H1 (cell line): ENCODE measurements at regions not wholly inside any gene's neighbourhood (a gene's known extent, or its start where the extent isn't known, plus 50 kb on each side); places are given as distances from the start of the nearest gene placed in this dataset.

Source experiments
- CTCF ChIA-PET: fragments of 300-600 bp; sonication (Branson Sonifier 250); formaldehyde crosslinking; loops from one replicate; lab custom pipeline; 2021; ENCODE audit not compliant: partially characterized antibody; lab: Charles Lee
- POLR2A ChIA-PET: fragments of 300-600 bp; sonication (Branson Sonifier 250); formaldehyde crosslinking; loops from one replicate; lab custom pipeline; 2021; ENCODE audit warnings: inconsistent platforms; ENCODE audit not compliant: partially characterized antibody; lab: Charles Lee
- DNase-seq, 2 experiments: peaks; one replicate each; pipeline versions ENCODE4 v3.0.0 to v3.0.0-alpha.2; 2010 to 2022; ENCODE audit warnings: low spot score in 2 of 2, low read depth in 1 of 2, mixed read lengths in 1 of 2
- FAIRE-seq: peaks from 2 replicates; lab custom pipeline; 2011; peaks lifted over from hg19 to GRCh38; lab: Jason Lieb, UNC
- H2AFZ ChIP-seq: 2 replicates; pipeline ENCODE4 v1.8.1; 2012; ENCODE audit warnings: low read length, inconsistent platforms
- H2AK5ac ChIP-seq: 2 replicates; pipeline ENCODE4 v1.6.1; 2013; ENCODE audit warnings: low read depth, low read length
- H2BK120ac ChIP-seq: replicated peaks from 2 replicates; pipeline ENCODE3; 2013; ENCODE audit warnings: low read depth, low read length, inconsistent platforms
- H2BK12ac ChIP-seq: 2 replicates; pipeline ENCODE4 v1.6.1; 2013; ENCODE audit warnings: low read depth, low read length
- H2BK15ac ChIP-seq: 2 replicates; pipeline ENCODE4 v1.6.1; 2013; ENCODE audit warnings: low read length
- H2BK20ac ChIP-seq: 2 replicates; pipeline ENCODE4 v1.6.1; 2013; ENCODE audit warnings: low read length
- H2BK5ac ChIP-seq: 2 replicates; pipeline ENCODE4 v1.6.1; 2013; ENCODE audit warnings: low read depth, low read length
- H3K14ac ChIP-seq: 2 replicates; pipeline ENCODE4 v1.6.1; 2013; ENCODE audit warnings: inconsistent platforms; ENCODE audit not compliant: insufficient read length
- H3K18ac ChIP-seq: 2 replicates; pipeline ENCODE4 v1.6.1; 2013; ENCODE audit warnings: low read length; ENCODE audit errors: extremely low read depth
- H3K23ac ChIP-seq: 2 replicates; pipeline ENCODE4 v1.6.1; 2013; ENCODE audit warnings: inconsistent platforms; ENCODE audit not compliant: insufficient read length
- H3K23me2 ChIP-seq: 2 replicates; pipeline ENCODE4 v1.6.1; 2013; ENCODE audit warnings: low read depth, low read length
- H3K27ac ChIP-seq: 2 replicates; pipeline ENCODE4 v1.6.1; 2011; ENCODE audit warnings: low read depth, low read length, inconsistent platforms
- H3K27me3 ChIP-seq, 4 experiments: replicated peaks in 1 of 4; 1 replicate in 1 of 4; 2 replicates in 3 of 4; pipeline versions ENCODE4 v1.6.1 to v1.8.1; 2011 to 2013; ENCODE audit warnings: low read length in 3 of 4, mild to moderate bottlenecking in 3 of 4, inconsistent platforms in 2 of 4, mixed read lengths in 2 of 4, moderate library complexity in 1 of 4; ENCODE audit not compliant: control insufficient read depth in 3 of 4, insufficient read depth in 3 of 4; ENCODE audit errors: extremely low read depth in 1 of 4
- H3K36me3 ChIP-seq, 4 experiments: 2 replicates each; pipeline versions ENCODE4 v1.6.1 to v1.8.1; 2011 to 2013; ENCODE audit warnings: mild to moderate bottlenecking in 4 of 4, low read length in 3 of 4, moderate library complexity in 2 of 4, control low read depth in 1 of 4, inconsistent platforms in 1 of 4; ENCODE audit not compliant: insufficient read depth in 4 of 4, control insufficient read depth in 2 of 4
- H3K4ac ChIP-seq: replicated peaks from 2 replicates; pipeline ENCODE3; 2013; ENCODE audit warnings: low read length, low read depth, mixed read lengths, inconsistent platforms; ENCODE audit not compliant: insufficient read length
- H3K4me1 ChIP-seq, 4 experiments: replicated peaks in 1 of 4; 1 replicate in 1 of 4; 2 replicates in 3 of 4; pipeline versions ENCODE4 v1.6.1 to v1.8.1; 2011 to 2013; ENCODE audit warnings: low read length in 3 of 4, inconsistent platforms in 2 of 4, mixed read lengths in 1 of 4; ENCODE audit not compliant: insufficient read depth in 4 of 4, control insufficient read depth in 3 of 4
- H3K4me2 ChIP-seq, 2 experiments: 2 replicates each; pipeline versions ENCODE4 v1.6.1 to v1.8.1; 2011 to 2013; ENCODE audit warnings: low read depth in 2 of 2, low read length in 2 of 2, control low read depth in 1 of 2, inconsistent platforms in 1 of 2, mild to moderate bottlenecking in 1 of 2; ENCODE audit not compliant: insufficient read depth in 1 of 2
- H3K4me3 ChIP-seq, 4 experiments: fragments of 200-600, 300-600 bp in 1 of 4; sonication (generic), shearing (Covaris generic), sonication (Bioruptor Twin) in 1 of 4; 2 replicates each; pipeline versions ENCODE4 v1.5.1 to v1.8.1; 2011 to 2016; ENCODE audit warnings: low read length in 4 of 4, low read depth in 3 of 4, control low read depth in 2 of 4, inconsistent platforms in 2 of 4, mild to moderate bottlenecking in 2 of 4, mixed read lengths in 1 of 4, moderate library complexity in 1 of 4; ENCODE audit not compliant: insufficient read depth in 2 of 4; ENCODE audit errors: extremely low read depth in 1 of 4
- H3K56ac ChIP-seq: replicated peaks from 2 replicates; pipeline ENCODE3; 2013; ENCODE audit warnings: low read depth, mild to moderate bottlenecking, mixed read lengths, low read length, inconsistent platforms; ENCODE audit not compliant: insufficient read length
- H3K79me1 ChIP-seq: 2 replicates; pipeline ENCODE4 v1.6.1; 2013; ENCODE audit warnings: low read depth, low read length, control low read depth
- H3K79me2 ChIP-seq, 2 experiments: 2 replicates each; pipeline versions ENCODE4 v1.6.1 to v1.8.1; 2012 to 2013; ENCODE audit warnings: low read length in 2 of 2, mild to moderate bottlenecking in 2 of 2, inconsistent platforms in 1 of 2; ENCODE audit not compliant: insufficient read depth in 2 of 2, control insufficient read depth in 1 of 2
- H3K9ac ChIP-seq, 4 experiments: replicated peaks in 1 of 4; 1 replicate in 1 of 4; 2 replicates in 3 of 4; pipeline versions ENCODE4 v1.6.1 to v1.8.1; 2011 to 2013; ENCODE audit warnings: low read depth in 3 of 4, low read length in 3 of 4, control low read depth in 2 of 4, mild to moderate bottlenecking in 2 of 4, moderate library complexity in 2 of 4, inconsistent platforms in 1 of 4; ENCODE audit errors: extremely low read depth in 1 of 4
- H3K9me3 ChIP-seq, 2 experiments: 2 replicates each; pipeline versions ENCODE4 v1.6.1 to v1.8.1; 2012 to 2013; ENCODE audit warnings: mild to moderate bottlenecking in 2 of 2, moderate library complexity in 2 of 2, control low read depth in 1 of 2, inconsistent platforms in 1 of 2, low read depth in 1 of 2, low read length in 1 of 2, mixed read lengths in 1 of 2; ENCODE audit not compliant: insufficient read depth in 2 of 2
- H4K20me1 ChIP-seq, 2 experiments: replicated peaks in 1 of 2; 2 replicates each; pipeline versions ENCODE3 to v1.8.1; 2011 to 2013; ENCODE audit warnings: inconsistent platforms in 2 of 2, low read length in 2 of 2, mild to moderate bottlenecking in 1 of 2; ENCODE audit not compliant: insufficient read depth in 2 of 2, control insufficient read depth in 1 of 2
- H4K5ac ChIP-seq: 2 replicates; pipeline ENCODE4 v1.6.1; 2013; ENCODE audit warnings: low read length, low read depth, mixed read lengths, inconsistent platforms; ENCODE audit not compliant: insufficient read length
- H4K8ac ChIP-seq: 2 replicates; pipeline ENCODE4 v1.8.0; 2013; ENCODE audit warnings: mild to moderate bottlenecking, moderate library complexity, low read length, inconsistent platforms; ENCODE audit not compliant: insufficient read depth; ENCODE audit errors: extremely low read depth
- H4K91ac ChIP-seq: replicated peaks from 2 replicates; pipeline ENCODE3; 2013; ENCODE audit warnings: low read length, mixed read lengths, inconsistent platforms; ENCODE audit not compliant: insufficient read length
- BRCA1 ChIP-seq: IDR thresholded peaks from 2 replicates; pipeline ENCODE4 v1.6.1; 2012; ENCODE audit warnings: low read depth, low read length, improper control_type of control experiment
- CREB1 ChIP-seq: IDR thresholded peaks from 2 replicates; pipeline ENCODE4 v1.6.1; 2012; ENCODE audit warnings: inconsistent platforms
- CTCF ChIP-seq, 3 experiments: IDR thresholded peaks; 1 replicate in 2 of 3; 2 replicates in 1 of 3; pipeline versions ENCODE4 v1.5.1 to v1.6.1; 2011; ENCODE audit warnings: low read length in 3 of 3, mild to moderate bottlenecking in 3 of 3, inconsistent platforms in 2 of 3, low read depth in 1 of 3, moderate library complexity in 1 of 3; ENCODE audit not compliant: insufficient read depth in 1 of 3; ENCODE audit errors: control extremely low read depth in 1 of 3
- EP300 ChIP-seq, 2 experiments: IDR thresholded peaks; 1 replicate in 1 of 2; 2 replicates in 1 of 2; pipeline ENCODE4 v1.6.1; 2011 to 2012; ENCODE audit warnings: low read depth in 2 of 2, low read length in 2 of 2, mild to moderate bottlenecking in 2 of 2, borderline replicate concordance in 1 of 2, inconsistent platforms in 1 of 2, moderate library complexity in 1 of 2
- GTF2F1 ChIP-seq: IDR thresholded peaks from 2 replicates; pipeline ENCODE4 v1.6.1; 2012; ENCODE audit warnings: low read depth, low read length, improper control_type of control experiment, borderline replicate concordance
- HDAC6 ChIP-seq: IDR thresholded peaks from one replicate; pipeline ENCODE4 v1.7.1; 2012; ENCODE audit warnings: low read depth, mild to moderate bottlenecking, inconsistent platforms, low read length, moderate library complexity
- JUND ChIP-seq: IDR thresholded peaks from 2 replicates; pipeline ENCODE4 v1.6.1; 2011; ENCODE audit warnings: mild to moderate bottlenecking, improper control_type of control experiment, low read length
- RNF2 ChIP-seq: fragments of 200-900, 300-1000 bp; sonication (generic); IDR thresholded peaks from 2 replicates; pipeline ENCODE4 v1.7.1; 2016; ENCODE audit warnings: borderline replicate concordance, low read depth, mild to moderate bottlenecking, antibody characterized with exemption, low read length; ENCODE audit not compliant: poor library complexity, severe bottlenecking; ENCODE audit errors: missing control alignments
- YY1 ChIP-seq: IDR thresholded peaks from 2 replicates; pipeline ENCODE4 v1.6.1; 2011; ENCODE audit warnings: low read depth, mild to moderate bottlenecking, low read length
- ZNF274 ChIP-seq: IDR thresholded peaks from 2 replicates; pipeline ENCODE4 v1.7.0; 2012; ENCODE audit warnings: low read length, borderline replicate concordance; ENCODE audit errors: extremely low read depth
- WGBS, 2 experiments: shearing (Covaris generic) in 1 of 2; methylation state at CpG; one replicate each; pipeline versions ENCODE4 v1.1.6 to v1.1.7; 2013 to 2015; ENCODE audit warnings: low lambda C conversion rate in 2 of 2, mixed read lengths in 2 of 2, inconsistent platforms in 1 of 2, low coverage in 1 of 2, missing lambda C conversion rate in 1 of 2; ENCODE audit not compliant: insufficient replicate concordance in 2 of 2, insufficient coverage in 1 of 2, insufficient read length in 1 of 2; ENCODE audit errors: extremely low coverage in 1 of 2, missing lambda C conversion rate in 1 of 2; 5-methylcytosine and 5-hydroxymethylcytosine counted together

- Histone ChIP-seq H3K18ac (no peak overlapping the region), H2BK20ac (no peak overlapping the region), H3K79me2 (no peaks in the 10 kb centered on the region), H2BK120ac (no peak overlapping the region), H2AFZ (no peak overlapping the region), H3K4ac (no peak overlapping the region), H4K20me1 (no peaks in the 10 kb centered on the region), H3K56ac (no peak overlapping the region), H3K4me1 (no peaks in the 10 kb centered on the region), H4K5ac (no peak overlapping the region), H2BK5ac (no peak overlapping the region), H3K9ac (no peak overlapping the region), H3K27ac (no peak overlapping the region), H2AK5ac (0 out of 2 replicates have a peak overlapping the region, but pooled peaks have one; percentile 34), H2BK12ac (no peak overlapping the region), H3K4me3 (no peak overlapping the region), H4K8ac (peak overlapping the region; percentile 47; the same call in 1 of the 2 replicates), H3K4me2 (no peak overlapping the region), H3K79me1 (no peaks in the 10 kb centered on the region), H3K27me3 (no peaks in the 10 kb centered on the region), H3K36me3 (no peaks in the 10 kb centered on the region), H3K9me3 (no peaks in the 10 kb centered on the region), H2BK15ac (no peak overlapping the region), H3K14ac (no peak overlapping the region), H4K91ac (no peak overlapping the region), H3K23ac (no peak overlapping the region), H3K23me2 (no peaks in the 10 kb centered on the region)
- CTCF ChIA-PET, result interaction anchor here (0.9 to 4.0 kb wide), 5 partner anchors 18 to 174 kb away, joined by 3 to 17 read pairs (median 4); no protein-coding TSS in a partner anchor
- no peak for FAIRE-seq
- 93% methylated on average over 25 of the region's 25 CpGs; no CpG with 5 or more reads in 1 of the 2 experiments for WGBS, 2 experiments
- POLR2A ChIA-PET, result no interaction called here
- peak in 1 of 2 experiments; percentile 28 for DNase-seq
- TF ChIP-seq EP300 (IDR thresholded peaks at IDR 0.05; ENCODE audit: borderline replicate concordance in 1 of 2, low read depth in 2 of 2, low read length in 2 of 2), result no peak
- no peak for TF ChIP-seq HDAC6
- no peak for TF ChIP-seq RNF2
- no peak for TF ChIP-seq JUND
- TF ChIP-seq BRCA1, result no peak
- no peak for TF ChIP-seq CREB1
- TF ChIP-seq YY1, result no peak
- TF ChIP-seq CTCF (IDR thresholded peaks at IDR 0.05; ENCODE audit: control extremely low read depth in 1 of 3, insufficient read depth in 1 of 3, low read depth in 1 of 3, low read length in 3 of 3), result no peak
- TF ChIP-seq ZNF274, result no peak
- no peak for TF ChIP-seq GTF2F1
These were observed 118.0 kb upstream of the FRMD1 start for GRCh38 chr6:168196881-168197635.
